GM21367 (cell line): ENCODE measurements at regions not wholly inside any gene's neighbourhood (a gene's known extent, or its start where the extent isn't known, plus 50 kb on each side); places are given as distances from the start of the nearest gene placed in this dataset.
"Not testable (repeated sequence)": the region's sequence is repeated elsewhere in the genome, so short reads cannot be mapped to it uniquely, and the experiment has no call there.

Experiments
- ATAC-seq: cut with Tn5 transposase; IDR thresholded peaks from one replicate; pipeline ENCODE4 v1.9.1; 2021; ENCODE audit not compliant: unreplicated experiment

- no peak for ATAC-seq
Observed at GRCh38 chr2:7145707-7146106, 228.5 kb downstream of the RNF144A start.

DNA sequence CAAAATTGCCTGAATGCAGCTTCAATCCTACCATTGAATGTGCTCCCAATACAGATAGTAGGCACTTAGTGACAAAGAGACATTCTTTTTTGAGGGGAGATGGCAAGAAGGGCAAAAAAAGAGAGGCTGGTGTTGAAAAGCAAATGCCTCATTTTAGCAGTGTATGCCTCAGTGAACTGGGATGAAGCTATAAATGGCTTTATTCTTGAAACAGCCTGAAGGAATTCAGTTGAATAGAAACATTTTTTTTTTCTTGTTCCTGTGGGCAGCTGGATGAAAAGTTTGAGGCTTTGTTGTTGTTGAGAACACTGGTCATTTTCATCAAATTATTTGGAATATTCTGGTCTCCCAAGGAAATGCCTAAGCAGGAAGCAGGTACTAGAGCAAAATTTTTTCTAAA, 228.9 kb downstream of the RNF144A start:
- ATAC-seq, result no peak

DNA sequence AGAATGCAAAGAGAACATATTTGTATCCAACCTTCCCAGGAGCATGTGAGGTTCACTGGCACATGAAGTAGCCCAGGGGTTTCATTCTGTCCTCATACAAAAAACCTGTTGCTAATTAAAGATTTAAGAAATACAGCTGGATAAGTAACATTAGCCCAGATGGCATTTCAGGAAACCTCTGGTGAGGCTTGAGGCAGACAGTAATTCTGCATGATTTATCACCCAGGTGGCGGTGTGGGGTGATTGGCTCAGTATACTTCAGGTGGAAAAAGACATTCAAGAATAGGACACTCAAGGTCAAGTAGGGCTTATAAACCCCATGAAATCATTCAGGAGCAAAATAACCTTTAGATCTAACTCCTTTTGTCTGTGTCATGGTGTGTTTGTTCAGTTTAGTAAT, 237.4 kb downstream of the RNF144A start:
- no peak for ATAC-seq

DNA sequence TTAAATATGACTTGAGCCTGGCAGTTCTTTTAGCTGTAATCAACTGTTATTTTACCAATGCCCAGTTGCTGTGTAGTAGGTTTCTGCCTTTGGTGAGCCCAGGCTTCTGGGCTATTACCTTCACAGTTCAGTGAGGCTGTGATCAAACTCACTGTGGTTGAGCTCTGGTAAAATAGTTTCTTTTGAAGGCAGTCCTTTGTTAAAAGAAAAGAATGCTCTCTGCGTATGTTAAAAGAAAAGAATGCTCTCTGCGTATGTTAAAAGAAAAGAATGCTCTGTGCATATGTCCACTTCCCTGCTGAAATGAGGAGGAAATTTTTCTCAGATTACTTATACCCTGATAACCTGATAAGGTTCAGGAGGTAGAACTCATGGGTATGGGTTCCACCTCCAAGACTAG, 244.3 kb downstream of the RNF144A start:
- no peak for ATAC-seq

GRCh38 chr2:7165736-7166135, 248.5 kb downstream of the RNF144A start:
- no peak for ATAC-seq

DNA sequence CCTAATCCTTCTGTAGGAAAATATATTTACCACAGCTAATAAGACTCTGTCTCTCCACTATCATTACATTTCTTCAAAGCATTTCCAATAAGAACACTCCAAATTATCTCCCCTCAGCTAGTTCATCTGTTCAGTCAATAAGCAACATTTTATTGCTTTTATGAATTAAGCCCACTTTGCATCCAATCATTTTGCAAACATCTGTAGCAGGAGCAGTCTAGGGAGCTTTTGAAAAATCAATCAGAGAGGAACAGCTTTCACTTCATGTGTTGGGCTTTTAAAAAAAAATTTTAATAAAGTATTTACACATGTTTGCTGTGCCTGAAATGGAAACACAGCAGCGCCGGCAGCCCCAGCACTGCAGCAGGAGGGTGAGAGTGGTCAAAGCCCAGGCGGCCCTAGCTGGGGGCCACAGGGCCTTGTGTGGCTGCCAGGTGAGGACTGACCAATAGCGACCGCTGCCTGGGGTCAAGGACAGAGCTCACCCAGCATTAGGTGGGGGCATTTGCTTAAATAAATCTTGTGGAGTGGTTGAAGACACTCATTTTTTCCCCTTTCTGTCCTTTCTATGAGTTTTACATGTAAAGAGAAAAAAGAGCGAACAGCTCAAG, 250.7 kb downstream of the RNF144A start:
- no peak for ATAC-seq

DNA sequence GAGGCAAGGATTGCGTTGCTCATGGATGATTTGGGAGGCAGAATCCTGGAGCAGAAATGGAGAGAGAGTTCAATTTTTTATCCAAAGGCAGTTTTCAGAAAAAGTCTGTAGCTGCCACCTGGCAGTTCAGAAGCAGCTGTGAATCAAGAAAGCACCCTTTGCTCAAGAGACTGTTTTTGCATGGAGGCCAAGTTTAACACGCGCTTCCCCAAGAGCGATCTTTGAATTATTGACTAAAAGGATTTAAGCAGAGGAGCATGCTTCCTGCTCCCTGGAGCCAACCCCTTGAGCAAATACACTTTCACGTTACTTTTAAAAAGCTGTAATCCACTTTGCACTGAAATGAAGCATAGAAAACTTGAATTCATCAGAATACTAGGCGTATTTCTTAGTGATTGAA, 252.4 kb downstream of the RNF144A start:
- ATAC-seq, result no peak

DNA sequence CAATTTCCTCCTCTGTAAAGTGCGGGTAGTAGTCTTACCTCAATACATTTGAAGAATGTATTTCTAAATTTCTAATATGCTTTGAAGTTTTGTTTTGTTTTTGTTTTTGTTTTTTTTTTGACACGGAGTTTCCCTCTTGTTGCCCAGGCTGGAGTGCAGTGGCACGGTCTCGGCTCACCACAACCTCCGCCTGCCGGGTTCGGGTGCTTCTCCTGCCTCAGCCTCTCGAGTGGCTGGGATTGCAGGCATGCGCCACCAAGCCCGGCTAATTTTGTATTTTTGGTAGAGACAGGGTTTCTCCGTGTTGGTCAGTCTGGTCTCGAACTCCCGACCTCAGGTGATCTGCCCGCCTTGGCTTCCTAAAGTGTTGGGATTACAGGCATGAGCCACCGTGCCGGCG, 261.8 kb downstream of the RNF144A start:
- ATAC-seq, result not testable (repeated sequence)

DNA sequence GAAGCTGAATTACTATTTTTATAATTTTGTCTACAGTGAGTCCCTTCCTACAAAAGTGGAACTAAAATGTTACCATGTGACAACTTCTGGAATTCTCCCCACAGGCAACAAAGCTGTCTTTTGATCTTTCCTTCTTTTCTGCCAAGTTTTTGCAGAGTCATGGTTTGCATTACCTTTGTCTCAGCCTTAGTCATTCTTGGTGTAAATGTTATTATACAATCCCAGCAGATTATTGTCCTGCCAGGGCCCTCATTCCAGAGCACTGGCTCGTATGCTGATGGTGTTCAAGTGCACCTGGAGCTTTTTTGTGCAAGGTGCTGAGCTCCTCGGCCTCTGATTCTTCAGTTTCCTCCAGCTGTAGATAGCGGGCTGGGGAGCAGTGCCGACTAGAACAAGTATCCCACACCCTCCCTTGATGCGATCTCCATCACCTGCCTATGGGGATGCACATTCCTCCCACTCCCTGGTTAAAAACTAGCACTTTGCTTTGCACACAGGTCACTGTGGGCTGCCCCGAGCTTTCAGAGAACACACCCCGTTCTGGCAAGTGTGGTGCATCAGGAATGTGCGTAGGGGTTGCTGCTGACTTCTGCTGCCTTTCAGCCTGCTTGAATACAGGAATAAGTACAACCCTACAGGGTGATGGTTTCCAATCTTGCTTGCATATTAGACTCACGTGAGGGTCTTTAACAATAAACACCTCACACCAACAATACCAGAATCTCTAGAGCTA, 263.6 kb downstream of the RNF144A start:
- no peak for ATAC-seq

DNA sequence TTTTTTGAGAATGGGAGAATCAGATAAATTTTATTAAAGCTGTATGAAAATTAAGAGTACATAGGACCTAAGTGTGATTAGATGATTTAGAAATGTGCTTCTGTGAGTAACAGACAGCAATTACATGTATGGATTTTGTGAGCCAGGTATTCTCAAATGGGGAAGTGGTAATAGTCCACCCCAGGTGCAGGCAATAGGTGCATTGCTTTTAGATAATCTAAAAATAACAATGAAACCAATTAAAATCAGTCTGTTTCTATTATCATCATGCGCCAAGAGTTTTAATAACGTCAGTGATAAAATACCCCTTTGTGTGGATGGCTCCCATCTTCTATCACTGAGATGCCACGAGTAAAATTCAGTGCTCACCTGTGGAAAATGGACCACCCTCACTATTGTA, 265.3 kb downstream of the RNF144A start:
- ATAC-seq, result no peak

- no peak for ATAC-seq
Observed at GRCh38 chr2:7189106-7189505, 271.9 kb downstream of the RNF144A start.

DNA sequence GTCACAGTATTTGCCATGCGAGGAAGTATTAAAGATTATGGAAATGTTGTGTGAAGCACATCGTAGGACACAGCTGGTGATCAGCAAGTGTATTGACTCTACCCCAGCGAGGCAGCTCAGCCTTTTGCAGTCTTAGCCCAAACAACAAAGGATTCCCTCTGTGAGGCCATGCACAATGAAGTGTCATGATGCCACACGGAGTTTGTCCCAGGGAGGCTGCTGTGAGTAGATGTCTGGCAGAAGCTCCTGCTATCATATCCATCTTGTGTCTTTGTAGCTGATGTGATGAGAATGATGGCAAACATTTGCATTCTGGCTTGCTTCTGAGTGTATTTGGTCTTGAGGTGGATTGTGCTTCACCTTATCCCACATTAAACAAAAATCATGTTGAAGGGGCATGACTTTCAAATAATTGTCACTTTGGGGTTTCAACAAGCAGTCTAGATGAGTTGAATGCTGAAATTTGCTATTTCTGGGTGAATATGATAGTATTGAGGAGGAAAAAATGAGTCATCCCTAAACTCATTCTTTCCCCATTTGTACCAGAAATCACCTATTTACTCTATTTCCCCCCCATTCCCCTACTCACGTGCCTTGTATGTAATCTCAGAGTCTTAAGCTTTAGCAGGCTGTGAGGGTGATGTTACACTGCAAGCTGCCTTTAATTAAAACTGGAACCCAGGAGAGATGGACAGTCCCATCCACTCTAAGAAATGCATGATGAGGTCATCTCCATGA, 273.5 kb downstream of the RNF144A start:
- ATAC-seq, result no peak

DNA sequence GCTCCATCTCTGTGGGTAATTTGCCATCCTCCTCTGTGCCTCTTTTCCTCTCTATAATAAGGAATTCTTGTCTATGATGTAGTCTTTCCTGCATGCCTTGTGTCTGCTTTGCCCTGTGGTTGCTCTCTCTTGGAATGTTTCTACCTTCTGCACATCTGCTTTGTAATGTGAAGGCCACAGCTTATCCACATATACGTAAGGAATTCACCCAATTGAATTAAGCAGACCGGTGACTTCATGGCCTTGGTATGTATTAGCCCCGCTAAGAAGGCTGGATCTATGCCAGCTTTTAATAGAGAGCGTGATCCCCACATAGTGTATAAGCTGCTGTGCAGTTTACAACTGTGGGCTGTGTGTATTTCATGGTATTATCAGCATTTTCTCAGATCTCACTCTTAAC, 274.7 kb downstream of the RNF144A start:
- ATAC-seq, result no peak

GRCh38 chr2:7193457-7193856, 276.2 kb downstream of the RNF144A start:
- ATAC-seq, result no peak

GRCh38 chr2:7194950-7195349, 277.7 kb downstream of the RNF144A start:
- ATAC-seq, result no peak

GRCh38 chr2:7196883-7197282, 279.7 kb downstream of the RNF144A start:
- no peak for ATAC-seq

DNA sequence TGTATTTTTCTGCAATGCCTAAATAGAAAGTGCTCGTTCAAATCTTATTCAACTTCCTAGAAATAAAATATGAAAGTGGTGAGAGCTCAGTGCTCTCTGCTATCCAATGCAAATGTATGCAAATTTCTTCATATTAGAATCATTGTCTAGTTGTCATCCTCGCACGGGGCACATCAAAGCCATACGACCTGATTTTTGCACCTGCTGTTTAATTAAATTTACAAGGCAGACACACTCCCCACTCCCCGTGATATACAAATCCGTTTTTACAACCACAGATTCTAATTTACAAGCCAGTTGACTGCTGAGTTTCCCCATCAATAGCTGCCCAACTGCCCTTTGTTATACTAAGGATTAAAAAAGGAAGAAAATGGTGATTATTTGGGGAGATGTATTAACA, 284.6 kb downstream of the RNF144A start:
- ATAC-seq, result no peak

DNA sequence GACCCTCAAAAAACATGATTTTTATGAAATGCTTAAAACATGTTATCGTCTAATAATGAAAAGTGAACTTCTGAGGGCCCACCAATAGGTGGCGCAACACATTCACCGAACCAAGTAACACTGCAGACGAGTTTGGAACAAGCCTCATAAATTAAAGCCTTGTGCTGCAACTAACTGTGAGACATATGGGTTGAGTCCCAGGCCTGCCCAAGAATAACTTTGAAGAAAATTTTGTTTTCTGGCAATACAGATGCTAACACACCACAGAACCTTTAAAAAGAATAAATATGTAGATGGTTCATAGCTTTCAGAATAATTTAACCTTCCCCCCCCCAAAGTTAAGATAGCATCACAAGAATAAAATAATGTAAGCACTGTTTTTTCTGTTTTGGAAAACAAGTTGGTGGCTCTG, 285.9 kb downstream of the RNF144A start:
- ATAC-seq, result peak; percentile 47

- no peak for ATAC-seq
Observed at GRCh38 chr2:7205151-7205830, 288.1 kb downstream of the RNF144A start.

DNA sequence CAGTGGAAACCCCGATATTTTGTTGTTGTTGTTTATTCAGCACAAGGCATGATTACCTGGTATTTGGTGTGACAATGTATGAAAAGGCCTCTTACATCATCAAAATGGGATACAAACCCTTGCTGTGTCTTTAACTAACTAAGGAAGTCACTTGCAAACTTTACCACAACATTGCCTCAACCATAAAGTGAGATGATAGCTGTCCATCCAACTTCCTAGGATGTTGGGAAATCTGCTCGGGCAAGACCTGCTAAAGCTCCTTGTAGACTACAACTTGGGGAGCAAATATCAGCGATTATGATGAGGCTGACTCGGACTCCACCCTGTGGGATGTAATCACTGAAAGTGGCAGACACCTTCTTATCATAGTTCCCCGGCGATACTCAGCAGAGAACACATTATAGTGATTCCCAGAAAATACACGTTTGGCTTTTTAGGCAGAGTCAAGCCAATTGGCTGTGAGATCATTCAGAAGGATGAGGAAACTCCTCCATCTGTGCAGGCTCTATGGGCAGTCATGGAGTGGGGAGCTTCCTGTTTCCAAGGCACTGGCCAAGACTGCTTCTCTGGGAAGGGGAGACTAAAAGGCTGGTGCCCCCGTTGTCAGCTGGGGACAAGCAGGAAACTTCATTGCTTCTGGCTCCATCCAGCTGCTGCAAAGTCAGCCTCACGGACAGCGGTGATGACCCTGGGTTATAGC, 289.0 kb downstream of the RNF144A start:
- ATAC-seq, result no peak

- no peak for ATAC-seq
Observed at GRCh38 chr2:7207631-7208030, 290.4 kb downstream of the RNF144A start.
